Lung (tissue), 11 donors: ENCODE measurements at regions not wholly inside any gene's neighbourhood (a gene's known extent, or its start where the extent isn't known, plus 50 kb on each side); places are given as distances from the start of the nearest gene placed in this dataset.
A peak's percentile ranks its signal among the peaks of the same experiment; 100 is the strongest.

Experiments
- ATAC-seq: fragments of 200-7000 bp; cut with Tn5 transposase; one replicate; pipeline ENCODE4 v1.9.1; 2020; ENCODE audit warnings: moderate number of reproducible peaks; ENCODE audit not compliant: insufficient read depth, low FRiP score
- DNase-seq, 3 donors: peaks; one replicate each; pipeline ENCODE4 v3.0.0-alpha.2; 2013 to 2017
- H3K27ac ChIP-seq, 2 donors: one replicate each; pipeline ENCODE4 v1.5.1; 2013; ENCODE audit warnings: mild to moderate bottlenecking in 2 of 2, moderate library complexity in 2 of 2, control low read depth in 1 of 2, inconsistent platforms in 1 of 2, low read depth in 1 of 2, low read length in 1 of 2
- H3K27me3 ChIP-seq, 3 donors: one replicate each; pipeline ENCODE4 v1.5.1; 2013; ENCODE audit warnings: low read length in 2 of 3; ENCODE audit not compliant: control insufficient read depth in 3 of 3, insufficient read depth in 3 of 3
- H3K36me3 ChIP-seq, 4 donors: one replicate each; pipeline ENCODE4 v1.5.1; 2013; ENCODE audit warnings: low read length in 4 of 4, mild to moderate bottlenecking in 1 of 4, moderate library complexity in 1 of 4; ENCODE audit not compliant: control insufficient read depth in 4 of 4, insufficient read depth in 4 of 4
- H3K4me1 ChIP-seq, 5 donors: one replicate each; pipeline ENCODE4 v1.5.1; 2013; ENCODE audit warnings: low read length in 5 of 5, mild to moderate bottlenecking in 2 of 5, moderate library complexity in 1 of 5; ENCODE audit not compliant: control insufficient read depth in 5 of 5, insufficient read depth in 5 of 5
- H3K4me3 ChIP-seq: one replicate; pipeline ENCODE4 v1.5.1; 2013; ENCODE audit warnings: mild to moderate bottlenecking, control low read depth, moderate library complexity
- H3K9ac ChIP-seq, 2 donors: one replicate each; pipeline ENCODE4 v1.5.1; 2013; ENCODE audit warnings: low read length in 2 of 2, control low read depth in 1 of 2; ENCODE audit not compliant: insufficient read depth in 1 of 2
- H3K9me3 ChIP-seq, 4 donors: one replicate each; pipeline ENCODE4 v1.5.1; 2013; ENCODE audit warnings: low read length in 3 of 4, mild to moderate bottlenecking in 1 of 4, moderate library complexity in 1 of 4; ENCODE audit not compliant: control insufficient read depth in 4 of 4, insufficient read depth in 3 of 4
- CTCF ChIP-seq: IDR thresholded peaks from 2 replicates; pipeline ENCODE4 v1.5.1; 2012; ENCODE audit warnings: mild to moderate bottlenecking; ENCODE audit errors: control extremely low read depth, extremely low read depth
- WGBS, 2 donors: extraction: QIAGEN DNeasy Blood & Tissue Kit; methylation state at CpG; one replicate each; pipeline ENCODE4 v1.1.7; 2013; 5-methylcytosine and 5-hydroxymethylcytosine counted together
- donor health status: control.
- donor health status: control.
- donor health status: Bipolar disorder and iron deficiency.
- donor health status: healthy.
- donor health status: DM: yes; HTN: yes; CAD: no.

GRCh38 chr12:59066445-59066844 lies 146.1 kb upstream of the LRIG3 start:
- H3K36me3 ChIP-seq, result no peaks in the 10 kb centered on the region
- no peak for DNase-seq

GRCh38 chr12:59059088-59059935 lies 139.0 kb upstream of the LRIG3 start:
- H3K27me3 ChIP-seq, result no peaks in the 10 kb centered on the region
- ATAC-seq, result no peak
- peak in 2 of 3 donors; percentile 79 to 86 for DNase-seq
- no peaks in the 10 kb centered on the region for H3K9me3 ChIP-seq
- H3K9ac ChIP-seq, result no peak overlapping the region
- no peak for TF ChIP-seq CTCF
- no peak overlapping the region for H3K4me3 ChIP-seq
- 84 to 91% methylated on average over 4 of the region's 4 CpGs for WGBS, 2 donors
- peaks cover 0 to 9% (median 0%) of the 10 kb centered on the region in 5 donors for H3K4me1 ChIP-seq
- H3K27ac ChIP-seq, result no peak overlapping the region
- H3K36me3 ChIP-seq, result no peaks in the 10 kb centered on the region

More at GRCh38 chr12:59066445-59066844, 146.1 kb upstream of the LRIG3 start:
- Histone ChIP-seq H3K4me1 (peaks cover 0 to 7% (median 5%) of the 10 kb centered on the region in 5 donors), H3K4me3 (no peak overlapping the region), H3K27me3 (no peaks in the 10 kb centered on the region), H3K9me3 (no peaks in the 10 kb centered on the region), H3K27ac (no peak overlapping the region), H3K9ac (no peak overlapping the region)
- no peak for TF ChIP-seq CTCF
- 29 to 44% methylated on average over 1 of the region's 1 CpG for WGBS, 2 donors
- ATAC-seq, result no peak

GRCh38 chr12:59056966-59057365 lies 136.7 kb upstream of the LRIG3 start:
- TF ChIP-seq CTCF, result no peak
- WGBS, 2 donors, result 79 to 85% methylated on average over 3 of the region's 3 CpGs
- H3K4me3 ChIP-seq, result no peak overlapping the region
- no peak overlapping the region for H3K9ac ChIP-seq
- H3K4me1 ChIP-seq, result peaks cover 0 to 9% (median 0%) of the 10 kb centered on the region in 5 donors
- no peaks in the 10 kb centered on the region for H3K36me3 ChIP-seq
- ATAC-seq (no peak), DNase-seq (no peak)
- H3K27me3 ChIP-seq, result no peaks in the 10 kb centered on the region
- H3K27ac ChIP-seq, result no peak overlapping the region
- no peaks in the 10 kb centered on the region for H3K9me3 ChIP-seq
